HUES64 (cell line): ENCODE measurements at regions not wholly inside any gene's neighbourhood (a gene's known extent, or its start where the extent isn't known, plus 50 kb on each side); places are given as distances from the start of the nearest gene placed in this dataset.

Experiments used
- H3K27ac ChIP-seq: 2 replicates; pipeline ENCODE4 v1.7.0; 2013; ENCODE audit warnings: low read depth, low read length, inconsistent platforms
- H3K27me3 ChIP-seq: 2 replicates; pipeline ENCODE4 v1.6.1; 2013; ENCODE audit warnings: mild to moderate bottlenecking, low read length; ENCODE audit not compliant: insufficient read depth
- H3K36me3 ChIP-seq: 2 replicates; pipeline ENCODE4 v1.6.1; 2013; ENCODE audit warnings: mild to moderate bottlenecking, low read length; ENCODE audit not compliant: insufficient read depth
- H3K4me1 ChIP-seq: 2 replicates; pipeline ENCODE4 v1.6.1; 2013; ENCODE audit warnings: mild to moderate bottlenecking, low read length, moderate library complexity; ENCODE audit not compliant: insufficient read depth
- H3K4me3 ChIP-seq: 2 replicates; pipeline ENCODE4 v1.5.1; 2013; ENCODE audit warnings: mild to moderate bottlenecking, low read length, moderate library complexity
- H3K9ac ChIP-seq: 2 replicates; pipeline ENCODE4 v1.6.1; 2013; ENCODE audit warnings: mild to moderate bottlenecking, low read depth, low read length
- H3K9me3 ChIP-seq: 2 replicates; pipeline ENCODE4 v1.6.1; 2013; ENCODE audit warnings: low read depth, low read length; ENCODE audit not compliant: insufficient read depth
- WGBS: fragments of 150-250, 120-280 bp; methylation state at CpG from one replicate; pipeline ENCODE4 v1.1.7; 2013; ENCODE audit warnings: missing lambda C conversion rate; 5-methylcytosine and 5-hydroxymethylcytosine counted together

DNA sequence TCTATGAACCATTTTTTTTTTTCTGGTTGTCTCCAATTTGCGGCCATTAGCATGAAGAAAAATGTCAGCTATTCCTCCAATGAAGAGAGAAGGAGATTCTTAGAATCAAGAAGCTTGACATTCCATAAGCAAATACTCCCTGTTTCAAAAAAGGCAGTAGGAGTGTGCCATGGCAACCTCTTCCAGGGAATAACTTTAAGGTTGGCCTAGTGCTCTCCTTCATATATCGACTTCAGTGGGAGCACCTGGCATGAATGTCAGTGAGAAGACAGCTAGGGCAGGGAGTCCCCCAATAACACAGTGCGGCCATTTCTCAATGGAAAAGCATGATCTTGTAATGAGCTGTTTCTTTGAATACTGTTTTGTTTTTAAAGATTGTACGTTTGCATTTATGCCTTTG is 493.0 kb upstream of the ATP11B start:
- WGBS, result 98% methylated on average over 4 of the region's 4 CpGs
- Histone ChIP-seq H3K27ac (no peak overlapping the region), H3K36me3 (no peaks in the 10 kb centered on the region), H3K27me3 (no peaks in the 10 kb centered on the region), H3K9me3 (no peaks in the 10 kb centered on the region), H3K9ac (no peak overlapping the region), H3K4me1 (no peaks in the 10 kb centered on the region), H3K4me3 (no peak overlapping the region)

DNA sequence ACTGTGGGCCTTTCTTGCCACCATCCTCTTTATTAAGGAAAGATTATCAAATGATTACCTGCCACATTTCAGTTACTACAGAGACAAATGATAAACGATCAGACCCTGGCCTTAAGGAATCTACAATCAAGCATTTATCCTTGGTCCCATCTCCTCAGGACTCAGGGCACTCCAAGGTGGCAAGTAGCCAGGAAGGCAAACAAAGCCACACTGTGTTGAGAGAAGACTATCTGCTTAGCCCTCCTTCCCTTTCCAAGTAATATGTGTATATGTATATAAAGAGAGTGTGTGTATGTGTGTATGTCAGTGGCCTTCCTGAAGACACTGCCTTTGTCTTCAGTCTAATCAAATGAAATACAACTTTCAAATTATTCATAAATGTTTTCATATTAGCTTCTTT is 490.1 kb upstream of the ATP11B start:
- H3K4me1 ChIP-seq, result peaks cover 10% of the 10 kb centered on the region; the same call in 1 of the 2 replicates
- WGBS, result 93% methylated on average over 1 of the region's 1 CpG
- H3K9me3 ChIP-seq, result no peaks in the 10 kb centered on the region
- H3K9ac ChIP-seq, result no peak overlapping the region
- no peaks in the 10 kb centered on the region for H3K36me3 ChIP-seq
- no peak overlapping the region for H3K4me3 ChIP-seq
- H3K27me3 ChIP-seq, result no peaks in the 10 kb centered on the region
- H3K27ac ChIP-seq, result no peak overlapping the region

DNA sequence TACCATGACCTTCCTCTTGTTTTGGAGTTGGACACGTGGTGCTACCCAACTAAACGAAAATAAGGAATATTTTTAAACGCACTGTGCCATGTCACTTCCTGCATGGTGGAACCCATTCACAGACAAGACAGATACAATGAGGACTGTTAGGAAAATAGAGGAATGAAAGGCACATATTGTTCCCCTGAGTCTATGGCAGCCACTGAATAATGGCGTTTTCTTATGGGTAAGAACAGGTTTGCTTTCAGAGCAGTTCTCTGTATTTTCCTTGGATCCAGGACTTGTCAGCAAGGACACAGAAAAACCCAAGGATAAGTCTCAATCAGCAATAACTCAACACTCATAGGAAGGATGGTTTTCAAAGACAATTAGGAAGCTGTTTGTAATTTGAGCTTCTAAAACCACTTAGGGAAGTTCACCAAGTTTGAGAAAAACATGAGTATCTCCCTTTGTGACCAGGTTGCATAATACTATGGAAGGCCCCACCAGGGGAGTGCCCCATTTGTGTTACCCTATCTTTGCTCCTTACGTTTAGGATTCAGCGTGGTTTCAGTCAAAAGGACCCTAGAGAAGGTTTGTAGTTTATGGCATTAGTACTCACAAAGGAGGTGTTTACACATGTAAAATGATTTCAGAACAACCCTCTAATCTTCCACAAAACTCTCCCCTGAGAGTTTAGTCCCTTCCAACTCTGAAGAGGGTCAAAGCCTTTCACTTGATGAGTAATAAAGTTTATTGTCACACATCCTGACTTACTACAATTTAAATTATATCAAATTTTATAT is 487.2 kb upstream of the ATP11B start:
- Histone ChIP-seq H3K27ac (no peak overlapping the region), H3K9ac (no peak overlapping the region), H3K36me3 (no peaks in the 10 kb centered on the region), H3K4me1 (peaks cover 10% of the 10 kb centered on the region; the same call in 1 of the 2 replicates), H3K27me3 (no peaks in the 10 kb centered on the region), H3K4me3 (no peak overlapping the region), H3K9me3 (no peaks in the 10 kb centered on the region)
- WGBS, result 87% methylated on average over 6 of the region's 6 CpGs

DNA sequence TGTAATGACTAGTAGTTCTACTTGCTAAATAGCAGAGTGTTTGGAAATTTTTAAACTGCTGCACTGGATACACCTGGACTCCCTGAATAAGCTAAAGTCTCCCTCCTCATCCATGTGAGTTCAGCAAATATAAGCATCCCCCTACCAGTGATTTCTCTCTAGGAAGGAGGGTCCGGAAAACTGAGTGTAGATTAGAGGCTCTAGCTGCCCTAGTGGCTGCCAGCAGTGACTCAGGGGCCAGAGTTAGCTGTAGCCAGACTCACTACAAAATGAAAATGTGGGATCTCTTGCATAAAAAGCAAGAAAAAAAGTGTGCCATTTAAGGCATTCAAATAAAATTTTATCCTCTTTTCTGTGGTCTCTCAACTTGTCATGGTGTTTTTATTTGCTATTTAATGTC is 485.0 kb upstream of the ATP11B start:
- Histone ChIP-seq H3K9me3 (no peaks in the 10 kb centered on the region), H3K4me1 (peaks cover 10% of the 10 kb centered on the region; the same call in 1 of the 2 replicates), H3K9ac (no peak overlapping the region), H3K27ac (no peak overlapping the region), H3K27me3 (no peaks in the 10 kb centered on the region), H3K36me3 (no peaks in the 10 kb centered on the region), H3K4me3 (no peak overlapping the region)
- WGBS, result 85% methylated on average over 1 of the region's 1 CpG

DNA sequence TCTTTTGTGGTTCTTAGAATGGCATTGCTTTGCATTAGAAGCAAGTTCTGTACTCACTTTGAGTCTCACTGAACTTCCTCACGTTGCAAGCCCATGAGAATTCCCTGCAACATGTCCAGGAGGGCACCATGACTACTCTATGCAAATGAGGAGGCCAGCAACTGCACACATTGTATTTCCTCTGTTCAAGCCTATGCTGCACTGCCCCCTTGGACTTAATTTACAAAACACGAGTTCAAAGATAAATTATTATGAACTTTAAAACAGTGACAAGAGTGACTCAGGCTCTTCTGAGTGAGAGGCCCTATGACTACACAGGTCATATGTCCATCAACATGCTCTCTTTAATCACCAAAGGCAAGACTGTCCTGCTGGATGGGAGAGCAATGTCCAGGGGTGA is 484.2 kb upstream of the ATP11B start:
- H3K36me3 ChIP-seq, result no peaks in the 10 kb centered on the region
- whole genome bisulfite sequencing, result 80% methylated on average over 2 of the region's 2 CpGs
- peaks cover 10% of the 10 kb centered on the region; the same call in 1 of the 2 replicates for H3K4me1 ChIP-seq
- H3K9ac ChIP-seq, result no peak overlapping the region
- no peak overlapping the region for H3K4me3 ChIP-seq
- no peak overlapping the region for H3K27ac ChIP-seq
- no peaks in the 10 kb centered on the region for H3K27me3 ChIP-seq
- no peaks in the 10 kb centered on the region for H3K9me3 ChIP-seq

DNA sequence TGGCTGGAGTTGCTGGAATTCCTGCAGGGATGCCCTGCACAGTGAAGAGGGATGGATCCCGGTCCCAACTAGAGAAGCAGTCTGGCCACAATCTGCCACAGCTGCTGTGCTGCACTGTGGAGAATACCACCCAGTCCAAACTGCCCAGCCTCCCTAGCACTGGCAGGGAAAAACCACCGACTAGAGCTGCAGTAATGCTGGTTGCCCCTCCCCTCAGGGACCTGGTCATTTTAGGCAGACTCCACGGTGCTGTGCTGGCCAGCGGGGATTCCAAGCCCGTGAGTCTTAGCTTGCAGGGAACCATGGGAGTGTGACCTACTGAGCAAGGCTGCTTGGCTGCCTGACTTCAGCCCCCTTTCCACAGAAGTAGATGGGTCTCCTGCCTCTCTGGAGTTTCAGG is 478.0 kb upstream of the ATP11B start:
- Histone ChIP-seq H3K36me3 (no peaks in the 10 kb centered on the region), H3K9ac (no peak overlapping the region), H3K27ac (no peak overlapping the region), H3K4me3 (no peak overlapping the region), H3K27me3 (no peaks in the 10 kb centered on the region), H3K4me1 (no peaks in the 10 kb centered on the region), H3K9me3 (peaks cover 15% of the 10 kb centered on the region)
- WGBS, result 92% methylated on average over 5 of the region's 5 CpGs

DNA sequence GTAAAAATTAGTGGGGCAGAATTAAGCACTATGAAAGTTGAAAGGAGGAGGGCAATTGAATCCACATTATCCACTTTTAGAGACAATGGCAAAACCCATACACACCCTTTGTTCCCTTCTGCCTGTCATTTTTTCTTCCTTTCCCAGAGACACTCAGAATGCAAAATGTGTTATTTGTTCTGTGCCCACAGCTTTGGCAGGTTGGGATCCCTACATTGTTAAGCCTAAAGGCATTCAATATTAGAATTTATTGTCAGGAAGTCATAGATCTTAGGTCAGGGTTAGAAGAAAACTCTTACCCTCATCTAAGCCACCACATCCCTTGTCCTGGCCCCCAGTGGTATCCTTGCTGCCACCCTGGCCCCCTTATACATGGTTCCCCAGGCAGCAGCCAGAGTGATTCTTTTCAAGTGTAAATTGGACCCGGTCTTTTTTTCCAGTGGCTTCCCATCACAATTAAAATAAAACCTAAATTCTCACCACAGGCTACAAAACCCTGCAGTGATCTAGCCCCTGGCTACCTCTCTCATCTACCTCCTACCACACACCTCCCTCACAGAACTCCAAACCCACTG is 470.1 kb upstream of the ATP11B start:
- Histone ChIP-seq H3K4me3 (no peak overlapping the region), H3K9me3 (peaks cover 13% of the 10 kb centered on the region), H3K27me3 (no peaks in the 10 kb centered on the region), H3K27ac (no peak overlapping the region), H3K4me1 (peaks cover 55% of the 10 kb centered on the region), H3K36me3 (no peaks in the 10 kb centered on the region), H3K9ac (no peak overlapping the region)
- 7% methylated on average over 1 of the region's 1 CpG for WGBS

DNA sequence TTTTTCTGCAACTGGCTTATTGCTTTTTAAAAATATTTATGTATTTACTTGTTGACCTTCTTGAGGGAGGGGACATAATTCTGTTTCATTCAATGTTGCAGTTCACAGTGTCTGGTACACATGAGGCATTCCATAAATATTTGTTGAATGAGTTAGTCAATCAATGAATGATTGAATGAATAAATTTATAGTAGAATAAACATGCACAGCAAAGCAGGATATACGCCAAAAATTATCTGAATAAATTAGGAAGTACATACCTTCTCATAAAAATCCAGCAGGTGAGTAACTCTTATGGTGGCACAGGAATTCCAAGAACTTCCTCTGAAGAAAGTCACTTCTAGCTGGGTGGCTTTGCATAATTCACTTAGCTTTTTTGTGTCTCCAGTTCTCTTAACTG is 469.4 kb upstream of the ATP11B start:
- H3K27me3 ChIP-seq, result no peaks in the 10 kb centered on the region
- peaks cover 57% of the 10 kb centered on the region for H3K4me1 ChIP-seq
- H3K36me3 ChIP-seq, result no peaks in the 10 kb centered on the region
- no peak overlapping the region for H3K9ac ChIP-seq
- WGBS, result no CpG with 5 or more reads among the region's 1 CpG
- peaks cover 13% of the 10 kb centered on the region for H3K9me3 ChIP-seq
- H3K4me3 ChIP-seq, result no peak overlapping the region
- H3K27ac ChIP-seq, result no peak overlapping the region

DNA sequence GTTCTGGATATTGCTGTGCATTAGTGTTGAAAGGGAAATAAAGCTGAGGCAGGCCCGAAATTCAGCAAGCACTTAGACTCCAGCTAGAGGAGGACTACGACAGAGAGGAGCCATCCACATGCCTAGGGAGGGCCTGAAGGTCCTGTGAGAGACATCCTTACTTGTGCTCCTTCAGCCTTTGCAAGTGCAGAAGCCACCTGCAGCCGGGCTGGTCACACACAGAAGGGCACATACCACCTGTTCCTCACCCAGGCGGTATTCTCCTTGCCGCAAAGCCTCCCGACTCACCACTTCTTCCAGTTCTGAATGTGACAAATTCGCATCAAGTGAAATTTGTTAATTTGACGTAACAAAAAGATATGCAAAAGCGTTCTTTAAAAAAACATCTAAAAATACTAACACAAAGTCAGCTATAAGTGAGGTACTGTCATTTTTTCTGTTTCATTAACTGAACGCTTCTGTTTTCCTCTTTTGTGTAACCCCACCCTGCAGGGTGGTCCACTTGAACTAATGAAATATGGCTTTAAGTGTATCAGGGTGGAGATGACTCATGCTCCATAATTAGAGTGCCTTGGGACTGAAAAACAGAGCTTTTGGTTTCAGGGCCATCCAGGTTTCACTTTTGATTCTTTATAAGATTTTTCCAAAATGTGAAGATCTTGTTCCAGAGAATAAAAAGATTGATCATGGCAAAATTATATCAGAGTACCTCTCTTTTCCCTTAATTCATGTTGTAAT is 467.9 kb upstream of the ATP11B start:
- H3K36me3 ChIP-seq, result no peaks in the 10 kb centered on the region
- 0 out of 2 replicates have a peak, but pooled peaks cover 1% of the 10 kb centered on the region for H3K9me3 ChIP-seq
- 85% methylated on average over 10 of the region's 10 CpGs for WGBS
- peaks cover 57% of the 10 kb centered on the region for H3K4me1 ChIP-seq
- H3K4me3 ChIP-seq, result no peak overlapping the region
- H3K27ac ChIP-seq, result no peak overlapping the region
- H3K9ac ChIP-seq, result no peak overlapping the region
- no peaks in the 10 kb centered on the region for H3K27me3 ChIP-seq

DNA sequence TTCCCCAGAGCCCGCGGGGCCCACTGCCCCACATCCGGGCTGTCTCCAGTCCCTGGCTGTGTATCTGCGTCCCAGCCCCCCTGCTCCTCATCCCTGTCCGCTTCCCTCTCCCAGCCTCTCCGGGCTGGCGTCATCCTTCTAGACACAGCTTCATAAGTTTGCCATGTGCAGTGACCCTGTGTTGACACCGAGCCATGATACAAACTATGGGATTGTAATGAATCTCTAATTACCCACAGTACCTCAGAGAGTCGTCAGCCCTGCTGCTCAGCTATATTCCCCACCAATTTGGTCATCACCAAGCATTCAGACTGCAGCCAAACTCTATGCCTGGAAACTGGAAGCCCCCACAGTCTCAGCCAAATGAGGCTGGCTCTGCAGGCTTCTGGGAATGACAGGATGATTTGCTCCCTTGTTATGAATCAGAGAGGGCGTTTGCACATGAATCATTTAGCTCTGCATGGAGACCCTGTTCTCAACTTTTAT is 466.1 kb upstream of the ATP11B start:
- peak overlapping the region; percentile 31; the same call in 1 of the 2 replicates for H3K27ac ChIP-seq
- WGBS, result 60% methylated on average over 10 of the region's 10 CpGs
- no peaks in the 10 kb centered on the region for H3K36me3 ChIP-seq
- no peaks in the 10 kb centered on the region for H3K9me3 ChIP-seq
- peaks cover 57% of the 10 kb centered on the region for H3K4me1 ChIP-seq
- H3K4me3 ChIP-seq, result no peak overlapping the region
- no peaks in the 10 kb centered on the region for H3K27me3 ChIP-seq
- no peak overlapping the region for H3K9ac ChIP-seq

DNA sequence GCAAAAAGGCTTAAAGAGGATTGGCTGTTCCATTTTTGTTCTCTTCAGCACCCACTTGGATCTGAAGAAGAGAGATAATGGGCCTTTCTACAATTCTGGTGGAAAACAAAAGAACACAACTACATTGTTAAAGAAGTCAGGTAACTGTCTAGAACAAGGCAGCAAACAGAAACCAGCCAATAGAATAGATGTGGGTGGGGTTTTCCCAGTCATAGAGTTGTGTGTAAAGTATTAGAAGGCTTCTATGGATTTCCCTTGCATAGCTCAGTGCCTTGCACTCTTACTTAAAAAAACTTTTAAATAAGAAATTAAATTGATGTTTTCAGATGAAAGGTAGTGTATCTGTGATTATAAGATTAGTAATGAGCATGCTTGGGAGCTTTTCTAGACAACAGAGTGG is 462.7 kb upstream of the ATP11B start:
- Histone ChIP-seq H3K27me3 (no peaks in the 10 kb centered on the region), H3K4me3 (no peak overlapping the region), H3K4me1 (peaks cover 23% of the 10 kb centered on the region), H3K27ac (no peak overlapping the region), H3K36me3 (no peaks in the 10 kb centered on the region), H3K9me3 (peaks cover 14% of the 10 kb centered on the region; the same call in 1 of the 2 replicates), H3K9ac (no peak overlapping the region)
